HEK293 (cell line): ENCODE measurements at regions not wholly inside any gene's neighbourhood (a gene's known extent, or its start where the extent isn't known, plus 50 kb on each side); places are given as distances from the start of the nearest gene placed in this dataset.

Experiments used
- CTCF ChIA-PET: fragments of 350-600 bp; formaldehyde crosslinking; extraction: SDS; loops from one replicate; lab custom pipeline; 2021; ENCODE audit warnings: antibody characterized with exemption; lab: Yijun Ruan, JAX
- POLR2A ChIA-PET: fragments of 300-600 bp; formaldehyde crosslinking; extraction: SDS; loops from one replicate; lab custom pipeline; 2020; ENCODE audit warnings: antibody characterized with exemption, inconsistent platforms; lab: Yijun Ruan, JAX
- H3K27ac ChIP-seq: fragments of 200-500 bp; sonication (Bioruptor generic); 2 replicates; pipeline ENCODE4 v1.5.1; 2014; ENCODE audit warnings: low read depth, low read length, control low read depth, inconsistent platforms; ENCODE audit errors: extremely low read depth
- H3K36me3 ChIP-seq, 2 experiments: fragments of 200-500 bp in 1 of 2; sonication (Bioruptor generic) in 1 of 2; 1 replicate in 1 of 2; 2 replicates in 1 of 2; pipeline ENCODE4 v1.5.1; 2014 to 2017; ENCODE audit warnings: inconsistent platforms in 2 of 2, low read length in 2 of 2; ENCODE audit not compliant: control insufficient read depth in 2 of 2, insufficient read depth in 1 of 2
- H3K4me1 ChIP-seq: fragments of 200-500 bp; sonication (Bioruptor generic); 2 replicates; pipeline ENCODE4 v1.5.1; 2014; ENCODE audit warnings: mild to moderate bottlenecking, low read length, inconsistent platforms; ENCODE audit not compliant: control insufficient read depth, insufficient read depth
- H3K4me3 ChIP-seq: 2 replicates; pipeline ENCODE4 v1.5.1; 2011; ENCODE audit warnings: low read depth, mild to moderate bottlenecking, control low read depth, low read length, moderate library complexity
- H3K9me3 ChIP-seq: fragments of 200-500 bp; sonication (Bioruptor generic); 2 replicates; pipeline ENCODE4 v1.5.1; 2014; ENCODE audit warnings: low read depth, low read length, inconsistent platforms; ENCODE audit not compliant: control insufficient read depth, insufficient read depth
- BCL11B ChIP-seq: fragments of 450-650 bp; formaldehyde crosslinking; IDR thresholded peaks from 2 replicates; pipeline ENCODE4 v1.5.1; 2016; ENCODE audit warnings: low read depth, missing biosample characterization, missing genetic modification characterization
- ZNF16 ChIP-seq: fragments of 450-650 bp; formaldehyde crosslinking; IDR thresholded peaks from 2 replicates; pipeline ENCODE4 v1.5.1; 2016; ENCODE audit warnings: low read depth, missing biosample characterization, missing genetic modification characterization
- ZNF623 ChIP-seq: fragments of 450-650 bp; formaldehyde crosslinking; IDR thresholded peaks from 2 replicates; pipeline ENCODE4 v1.5.1; 2016; ENCODE audit warnings: missing biosample characterization, missing genetic modification characterization
- ZNF830 ChIP-seq: fragments of 450-650 bp; IDR thresholded peaks from 2 replicates; pipeline ENCODE4 v1.5.0; 2018; ENCODE audit warnings: missing biosample characterization, missing genetic modification characterization, low read depth, mild to moderate bottlenecking, moderate library complexity
- TF ChIP-seq, protein P1 (sequence below): fragments of 450-650 bp; formaldehyde crosslinking; IDR thresholded peaks from 2 replicates; pipeline ENCODE4 v1.5.1; 2017; ENCODE audit warnings: missing biosample characterization, missing genetic modification characterization
- TF ChIP-seq, protein P2 (sequence below): fragments of 450-650 bp; formaldehyde crosslinking; IDR thresholded peaks from 2 replicates; pipeline ENCODE4 v1.5.1; 2016; ENCODE audit warnings: missing biosample characterization, missing genetic modification characterization
- TF ChIP-seq, protein P3 (sequence below): fragments of 450-650 bp; formaldehyde crosslinking; IDR thresholded peaks from 2 replicates; pipeline ENCODE4 v1.5.1; 2016; ENCODE audit warnings: missing biosample characterization, missing genetic modification characterization, borderline replicate concordance
- TF ChIP-seq, protein P4 (sequence below): fragments of 450-650 bp; formaldehyde crosslinking; IDR thresholded peaks from 2 replicates; pipeline ENCODE4 v1.5.1; 2016; ENCODE audit warnings: missing biosample characterization, missing genetic modification characterization
- TF ChIP-seq, protein P5 (sequence below): fragments of 450-650 bp; formaldehyde crosslinking; IDR thresholded peaks from 2 replicates; pipeline ENCODE4 v1.5.1; 2016; ENCODE audit warnings: missing biosample characterization, missing genetic modification characterization
- TF ChIP-seq, protein P6 (sequence below): fragments of 450-650 bp; IDR thresholded peaks from 2 replicates; pipeline ENCODE4 v1.5.1; 2018; ENCODE audit warnings: missing biosample characterization, mild to moderate bottlenecking, missing genetic modification characterization
- TF ChIP-seq, protein P7 (sequence below): fragments of 450-650 bp; formaldehyde crosslinking; IDR thresholded peaks from 2 replicates; pipeline ENCODE4 v1.5.1; 2016; ENCODE audit warnings: missing biosample characterization, missing genetic modification characterization

DNA sequence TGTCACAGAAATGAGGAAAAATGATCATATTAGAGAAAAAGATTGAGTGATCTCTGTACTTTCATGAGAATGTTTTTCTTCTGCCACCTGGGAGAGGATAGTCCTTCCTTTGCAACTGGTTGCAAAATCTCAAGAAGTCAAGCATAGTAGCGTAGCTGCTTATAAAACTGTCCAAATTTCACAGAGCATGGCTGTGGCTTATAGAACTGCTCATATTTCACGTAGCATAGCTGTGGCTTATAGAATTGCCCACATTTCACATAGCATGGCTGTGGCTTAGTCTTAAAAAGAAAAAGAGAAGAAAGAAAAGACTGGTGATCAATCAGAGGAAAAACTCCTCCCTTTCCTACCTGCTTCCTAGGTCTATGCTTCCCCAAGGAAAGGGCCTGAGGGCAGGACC is 329.5 kb downstream of the SIPA1L2 start:
- Histone ChIP-seq H3K36me3 (no peaks in the 10 kb centered on the region), H3K27ac (no peak overlapping the region), H3K4me1 (no peaks in the 10 kb centered on the region), H3K4me3 (no peak overlapping the region), H3K9me3 (no peaks in the 10 kb centered on the region)
- no peak for TF ChIP-seq BCL11B
- TF ChIP-seq, protein P1, sequence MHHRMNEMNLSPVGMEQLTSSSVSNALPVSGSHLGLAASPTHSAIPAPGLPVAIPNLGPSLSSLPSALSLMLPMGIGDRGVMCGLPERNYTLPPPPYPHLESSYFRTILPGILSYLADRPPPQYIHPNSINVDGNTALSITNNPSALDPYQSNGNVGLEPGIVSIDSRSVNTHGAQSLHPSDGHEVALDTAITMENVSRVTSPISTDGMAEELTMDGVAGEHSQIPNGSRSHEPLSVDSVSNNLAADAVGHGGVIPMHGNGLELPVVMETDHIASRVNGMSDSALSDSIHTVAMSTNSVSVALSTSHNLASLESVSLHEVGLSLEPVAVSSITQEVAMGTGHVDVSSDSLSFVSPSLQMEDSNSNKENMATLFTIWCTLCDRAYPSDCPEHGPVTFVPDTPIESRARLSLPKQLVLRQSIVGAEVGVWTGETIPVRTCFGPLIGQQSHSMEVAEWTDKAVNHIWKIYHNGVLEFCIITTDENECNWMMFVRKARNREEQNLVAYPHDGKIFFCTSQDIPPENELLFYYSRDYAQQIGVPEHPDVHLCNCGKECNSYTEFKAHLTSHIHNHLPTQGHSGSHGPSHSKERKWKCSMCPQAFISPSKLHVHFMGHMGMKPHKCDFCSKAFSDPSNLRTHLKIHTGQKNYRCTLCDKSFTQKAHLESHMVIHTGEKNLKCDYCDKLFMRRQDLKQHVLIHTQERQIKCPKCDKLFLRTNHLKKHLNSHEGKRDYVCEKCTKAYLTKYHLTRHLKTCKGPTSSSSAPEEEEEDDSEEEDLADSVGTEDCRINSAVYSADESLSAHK (tag by site-specific recombination) = no peak
- no peak for TF ChIP-seq ZNF830 (tag by site-specific recombination)
- TF ChIP-seq, protein P2, sequence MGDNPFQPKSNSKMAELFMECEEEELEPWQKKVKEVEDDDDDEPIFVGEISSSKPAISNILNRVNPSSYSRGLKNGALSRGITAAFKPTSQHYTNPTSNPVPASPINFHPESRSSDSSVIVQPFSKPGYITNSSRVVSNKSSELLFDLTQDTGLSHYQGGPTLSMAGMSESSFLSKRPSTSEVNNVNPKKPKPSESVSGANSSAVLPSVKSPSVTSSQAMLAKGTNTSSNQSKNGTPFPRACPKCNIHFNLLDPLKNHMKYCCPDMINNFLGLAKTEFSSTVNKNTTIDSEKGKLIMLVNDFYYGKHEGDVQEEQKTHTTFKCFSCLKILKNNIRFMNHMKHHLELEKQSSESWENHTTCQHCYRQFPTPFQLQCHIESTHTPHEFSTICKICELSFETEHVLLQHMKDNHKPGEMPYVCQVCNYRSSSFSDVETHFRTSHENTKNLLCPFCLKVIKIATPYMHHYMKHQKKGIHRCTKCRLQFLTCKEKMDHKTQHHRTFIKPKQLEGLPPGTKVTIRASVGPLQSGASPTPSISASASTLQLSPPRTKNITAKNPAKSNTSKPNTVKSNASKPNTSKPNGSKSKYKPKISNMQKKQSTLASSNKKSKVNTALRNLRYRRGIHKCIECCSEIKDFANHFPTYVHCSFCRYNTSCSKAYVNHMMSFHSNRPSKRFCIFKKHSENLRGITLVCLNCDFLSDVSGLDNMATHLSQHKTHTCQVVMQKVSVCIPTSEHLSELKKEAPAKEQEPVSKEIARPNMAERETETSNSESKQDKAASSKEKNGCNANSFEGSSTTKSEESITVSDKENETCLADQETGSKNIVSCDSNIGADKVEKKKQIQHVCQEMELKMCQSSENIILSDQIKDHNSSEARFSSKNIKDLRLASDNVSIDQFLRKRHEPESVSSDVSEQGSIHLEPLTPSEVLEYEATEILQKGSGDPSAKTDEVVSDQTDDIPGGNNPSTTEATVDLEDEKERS (tag by site-specific recombination) = no peak
- TF ChIP-seq ZNF623 = no peak
- TF ChIP-seq, protein P3, sequence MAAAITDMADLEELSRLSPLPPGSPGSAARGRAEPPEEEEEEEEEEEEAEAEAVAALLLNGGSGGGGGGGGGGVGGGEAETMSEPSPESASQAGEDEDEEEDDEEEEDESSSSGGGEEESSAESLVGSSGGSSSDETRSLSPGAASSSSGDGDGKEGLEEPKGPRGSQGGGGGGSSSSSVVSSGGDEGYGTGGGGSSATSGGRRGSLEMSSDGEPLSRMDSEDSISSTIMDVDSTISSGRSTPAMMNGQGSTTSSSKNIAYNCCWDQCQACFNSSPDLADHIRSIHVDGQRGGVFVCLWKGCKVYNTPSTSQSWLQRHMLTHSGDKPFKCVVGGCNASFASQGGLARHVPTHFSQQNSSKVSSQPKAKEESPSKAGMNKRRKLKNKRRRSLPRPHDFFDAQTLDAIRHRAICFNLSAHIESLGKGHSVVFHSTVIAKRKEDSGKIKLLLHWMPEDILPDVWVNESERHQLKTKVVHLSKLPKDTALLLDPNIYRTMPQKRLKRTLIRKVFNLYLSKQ (tag by site-specific recombination) = no peak
- no peak for TF ChIP-seq ZNF16 (tag by site-specific recombination)
- TF ChIP-seq, protein P4, sequence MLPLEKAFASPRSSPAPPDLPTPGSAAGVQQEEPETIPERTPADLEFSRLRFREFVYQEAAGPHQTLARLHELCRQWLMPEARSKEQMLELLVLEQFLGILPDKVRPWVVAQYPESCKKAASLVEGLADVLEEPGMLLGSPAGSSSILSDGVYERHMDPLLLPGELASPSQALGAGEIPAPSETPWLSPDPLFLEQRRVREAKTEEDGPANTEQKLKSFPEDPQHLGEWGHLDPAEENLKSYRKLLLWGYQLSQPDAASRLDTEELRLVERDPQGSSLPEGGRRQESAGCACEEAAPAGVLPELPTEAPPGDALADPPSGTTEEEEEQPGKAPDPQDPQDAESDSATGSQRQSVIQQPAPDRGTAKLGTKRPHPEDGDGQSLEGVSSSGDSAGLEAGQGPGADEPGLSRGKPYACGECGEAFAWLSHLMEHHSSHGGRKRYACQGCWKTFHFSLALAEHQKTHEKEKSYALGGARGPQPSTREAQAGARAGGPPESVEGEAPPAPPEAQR = no peak
- TF ChIP-seq, protein P5, sequence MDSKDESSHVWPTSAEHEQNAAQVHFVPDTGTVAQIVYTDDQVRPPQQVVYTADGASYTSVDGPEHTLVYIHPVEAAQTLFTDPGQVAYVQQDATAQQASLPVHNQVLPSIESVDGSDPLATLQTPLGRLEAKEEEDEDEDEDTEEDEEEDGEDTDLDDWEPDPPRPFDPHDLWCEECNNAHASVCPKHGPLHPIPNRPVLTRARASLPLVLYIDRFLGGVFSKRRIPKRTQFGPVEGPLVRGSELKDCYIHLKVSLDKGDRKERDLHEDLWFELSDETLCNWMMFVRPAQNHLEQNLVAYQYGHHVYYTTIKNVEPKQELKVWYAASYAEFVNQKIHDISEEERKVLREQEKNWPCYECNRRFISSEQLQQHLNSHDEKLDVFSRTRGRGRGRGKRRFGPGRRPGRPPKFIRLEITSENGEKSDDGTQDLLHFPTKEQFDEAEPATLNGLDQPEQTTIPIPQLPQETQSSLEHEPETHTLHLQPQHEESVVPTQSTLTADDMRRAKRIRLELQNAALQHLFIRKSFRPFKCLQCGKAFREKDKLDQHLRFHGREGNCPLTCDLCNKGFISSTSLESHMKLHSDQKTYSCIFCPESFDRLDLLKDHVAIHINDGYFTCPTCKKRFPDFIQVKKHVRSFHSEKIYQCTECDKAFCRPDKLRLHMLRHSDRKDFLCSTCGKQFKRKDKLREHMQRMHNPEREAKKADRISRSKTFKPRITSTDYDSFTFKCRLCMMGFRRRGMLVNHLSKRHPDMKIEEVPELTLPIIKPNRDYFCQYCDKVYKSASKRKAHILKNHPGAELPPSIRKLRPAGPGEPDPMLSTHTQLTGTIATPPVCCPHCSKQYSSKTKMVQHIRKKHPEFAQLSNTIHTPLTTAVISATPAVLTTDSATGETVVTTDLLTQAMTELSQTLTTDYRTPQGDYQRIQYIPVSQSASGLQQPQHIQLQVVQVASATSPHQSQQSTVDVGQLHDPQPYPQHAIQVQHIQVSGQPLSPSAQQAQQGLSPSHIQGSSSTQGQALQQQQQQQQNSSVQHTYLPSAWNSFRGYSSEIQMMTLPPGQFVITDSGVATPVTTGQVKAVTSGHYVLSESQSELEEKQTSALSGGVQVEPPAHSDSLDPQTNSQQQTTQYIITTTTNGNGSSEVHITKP (tag by site-specific recombination) = no peak
- POLR2A ChIA-PET = no interaction called here
- CTCF ChIA-PET = interaction anchor here (0.5 to 1.2 kb wide), 4 partner anchors 11 to 109 kb away, joined by 3 to 5 read pairs (median 4); no protein-coding TSS in a partner anchor

DNA sequence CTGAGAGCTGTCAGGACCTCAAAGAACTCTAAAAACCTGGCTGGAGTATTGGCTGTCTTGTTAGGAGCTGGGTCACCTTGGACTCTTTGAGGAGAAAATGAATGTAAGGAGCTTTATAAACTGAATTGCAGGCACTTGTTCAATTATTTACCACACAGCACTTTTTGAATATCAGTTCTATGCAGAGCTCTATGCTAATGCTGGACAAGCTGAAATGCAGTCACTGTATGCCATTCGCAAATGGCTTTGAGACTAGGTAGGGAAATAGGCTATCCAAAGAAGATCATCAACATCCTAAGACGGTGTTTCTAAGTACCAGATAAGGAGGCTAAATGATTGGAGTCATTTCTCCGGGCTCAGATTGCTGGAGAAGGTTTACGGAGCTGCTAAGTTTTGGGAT is 333.5 kb downstream of the SIPA1L2 start:
- Histone ChIP-seq H3K4me3 (no peak overlapping the region), H3K36me3 (no peaks in the 10 kb centered on the region), H3K27ac (no peak overlapping the region), H3K4me1 (peaks cover 11% of the 10 kb centered on the region), H3K9me3 (no peaks in the 10 kb centered on the region)
- CTCF ChIA-PET = interaction anchor here (0.7 to 1.2 kb wide), 3 partner anchors 9 to 1598 kb away, joined by 3 to 4 read pairs (median 3); no protein-coding TSS in a partner anchor
- POLR2A ChIA-PET = no interaction called here
- TF ChIP-seq, protein P6, sequence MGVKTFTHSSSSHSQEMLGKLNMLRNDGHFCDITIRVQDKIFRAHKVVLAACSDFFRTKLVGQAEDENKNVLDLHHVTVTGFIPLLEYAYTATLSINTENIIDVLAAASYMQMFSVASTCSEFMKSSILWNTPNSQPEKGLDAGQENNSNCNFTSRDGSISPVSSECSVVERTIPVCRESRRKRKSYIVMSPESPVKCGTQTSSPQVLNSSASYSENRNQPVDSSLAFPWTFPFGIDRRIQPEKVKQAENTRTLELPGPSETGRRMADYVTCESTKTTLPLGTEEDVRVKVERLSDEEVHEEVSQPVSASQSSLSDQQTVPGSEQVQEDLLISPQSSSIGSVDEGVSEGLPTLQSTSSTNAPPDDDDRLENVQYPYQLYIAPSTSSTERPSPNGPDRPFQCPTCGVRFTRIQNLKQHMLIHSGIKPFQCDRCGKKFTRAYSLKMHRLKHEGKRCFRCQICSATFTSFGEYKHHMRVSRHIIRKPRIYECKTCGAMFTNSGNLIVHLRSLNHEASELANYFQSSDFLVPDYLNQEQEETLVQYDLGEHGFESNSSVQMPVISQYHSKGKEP (tag by site-specific recombination) = no peak
- TF ChIP-seq, protein P7, sequence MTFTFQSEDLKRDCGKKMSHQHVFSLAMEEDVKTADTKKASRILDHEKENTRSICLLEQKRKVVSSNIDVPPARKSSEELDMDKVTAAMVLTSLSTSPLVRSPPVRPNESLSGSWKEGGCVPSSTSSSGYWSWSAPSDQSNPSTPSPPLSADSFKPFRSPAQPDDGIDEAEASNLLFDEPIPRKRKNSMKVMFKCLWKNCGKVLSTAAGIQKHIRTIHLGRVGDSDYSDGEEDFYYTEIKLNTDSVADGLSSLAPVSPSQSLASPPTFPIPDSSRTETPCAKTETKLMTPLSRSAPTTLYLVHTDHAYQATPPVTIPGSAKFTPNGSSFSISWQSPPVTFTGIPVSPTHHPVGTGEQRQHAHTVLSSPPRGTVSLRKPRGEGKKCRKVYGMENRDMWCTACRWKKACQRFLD (tag by site-specific recombination) = no peak
